Body of pancreas (tissue), 4 donors: ENCODE measurements at regions not wholly inside any gene's neighbourhood (a gene's known extent, or its start where the extent isn't known, plus 50 kb on each side); places are given as distances from the start of the nearest gene placed in this dataset.

Source experiments
- CTCF ChIP-seq, 7 experiments: fragments of 450-650 bp in 4 of 7; fragments of 200-600 bp in 3 of 7; sonication (generic) in 3 of 7; IDR thresholded peaks; one replicate each; pipeline ENCODE4 v1.5.1; 2016 to 2019; ENCODE audit warnings: antibody characterized with exemption in 7 of 7
- POLR2A ChIP-seq, 3 donors: fragments of 450-650 bp; IDR thresholded peaks; one replicate each; pipeline ENCODE4 v1.6.1; 2016; ENCODE audit warnings: antibody characterized with exemption in 3 of 3, mild to moderate bottlenecking in 2 of 3

GRCh38 chr5:67989456-67989855, 226.1 kb upstream of the PIK3R1 start:
- TF ChIP-seq CTCF (IDR thresholded peaks at IDR 0.05) (no peak), POLR2A (IDR thresholded peaks at IDR 0.05) (no peak)
